Activated T-helper 1 cell treated with anti-CD3 and anti-CD28 coated beads, Interleukin-12 subunit alpha, Interleukin-12 subunit beta, Interleukin-2, Interleukin-4 antibody, amounts not matched to agents 30 ng/mL and 10 ng/mL and 1 ng/mL, durations not matched to agents 14 hours and 24 hours and 36 hours (primary cell): ENCODE measurements at regions not wholly inside any gene's neighbourhood (a gene's known extent, or its start where the extent isn't known, plus 50 kb on each side); places are given as distances from the start of the nearest gene placed in this dataset.

Experiments
- DNase-seq: peaks from one replicate; pipeline ENCODE4 v3.0.0; 2021; ENCODE audit warnings: low spot score
- H3K27ac Mint-ChIP-seq: one replicate; pipeline ENCODE4 v1.8.0; 2021; ENCODE audit warnings: mild to moderate bottlenecking, mixed read lengths
- H3K27me3 Mint-ChIP-seq: one replicate; pipeline ENCODE4 v1.8.0; 2022; ENCODE audit warnings: mild to moderate bottlenecking, moderate library complexity, mixed read lengths; ENCODE audit not compliant: insufficient read depth
- H3K36me3 Mint-ChIP-seq: one replicate; pipeline ENCODE4 v1.8.0; 2021; ENCODE audit warnings: low read depth, mixed read lengths
- H3K4me1 Mint-ChIP-seq: one replicate; pipeline ENCODE4 v1.8.0; 2021; ENCODE audit warnings: low read depth, mixed read lengths
- H3K4me3 Mint-ChIP-seq: one replicate; pipeline ENCODE4 v1.8.0; 2021; ENCODE audit warnings: mild to moderate bottlenecking, moderate library complexity, mixed read lengths
- H3K9me3 Mint-ChIP-seq: one replicate; pipeline ENCODE4 v1.8.0; 2021; ENCODE audit warnings: mixed read lengths
- intact Hi-C: fragments of 100-400 bp; cut with micrococcal nuclease; formaldehyde crosslinking; loops from one replicate; pipeline ENCODE4 v1.15.1; 2024

DNA sequence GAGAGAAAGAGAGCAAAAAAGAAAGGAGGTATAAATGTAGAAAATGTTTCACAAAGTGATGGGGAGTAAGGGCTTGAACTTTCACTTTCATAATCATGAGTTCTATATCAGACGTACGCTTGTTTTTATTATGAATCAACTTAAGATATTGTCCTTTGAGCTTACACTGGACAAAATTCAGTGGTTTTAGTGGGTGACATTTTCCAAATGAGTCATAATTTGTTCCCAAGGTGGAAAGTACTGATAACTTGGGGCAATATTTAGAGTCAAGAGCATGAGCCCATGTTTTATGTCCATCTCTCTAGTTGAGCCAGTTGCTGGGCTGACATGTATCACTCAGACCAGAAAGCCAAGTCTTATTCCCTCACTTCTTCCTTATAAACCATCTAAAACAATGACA is 161.6 kb downstream of the CHRM3 start:
- no peak for DNase-seq
- H3K27ac Mint-ChIP-seq = no peak overlapping the region
- H3K9me3 Mint-ChIP-seq = peaks cover 8% of the 10 kb centered on the region
- no peaks in the 10 kb centered on the region for H3K27me3 Mint-ChIP-seq
- H3K36me3 Mint-ChIP-seq = no peaks in the 10 kb centered on the region
- intact Hi-C loops = loop anchor here (2.0 kb wide), 1 partner anchor 171 kb away; no protein-coding TSS in a partner anchor
- peaks cover 13% of the 10 kb centered on the region for H3K4me1 Mint-ChIP-seq
- no peak overlapping the region for H3K4me3 Mint-ChIP-seq

DNA sequence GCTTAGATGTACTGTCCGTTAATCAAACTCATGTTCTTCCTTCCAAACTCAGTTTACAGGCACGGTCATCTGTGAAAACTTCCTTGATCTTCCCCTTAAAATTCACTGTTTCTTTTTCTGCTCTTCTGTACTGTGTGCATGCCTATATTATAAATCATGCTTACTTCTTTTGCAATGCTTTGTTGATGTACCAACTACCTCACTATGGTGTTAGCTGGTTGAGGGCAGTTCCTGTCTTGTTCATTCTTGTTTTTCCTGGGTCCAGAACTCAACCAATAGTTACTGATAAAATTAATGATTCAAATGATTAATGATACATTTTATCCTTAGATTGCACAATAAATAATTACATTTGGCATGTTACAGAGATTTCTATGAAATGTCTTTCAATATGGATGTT is 163.8 kb downstream of the CHRM3 start:
- no peak overlapping the region for H3K27ac Mint-ChIP-seq
- no peaks in the 10 kb centered on the region for H3K36me3 Mint-ChIP-seq
- intact Hi-C loops = no loop called here
- peaks cover 8% of the 10 kb centered on the region for H3K9me3 Mint-ChIP-seq
- no peak overlapping the region for H3K4me3 Mint-ChIP-seq
- peaks cover 13% of the 10 kb centered on the region for H3K4me1 Mint-ChIP-seq
- DNase-seq = no peak
- no peaks in the 10 kb centered on the region for H3K27me3 Mint-ChIP-seq

DNA sequence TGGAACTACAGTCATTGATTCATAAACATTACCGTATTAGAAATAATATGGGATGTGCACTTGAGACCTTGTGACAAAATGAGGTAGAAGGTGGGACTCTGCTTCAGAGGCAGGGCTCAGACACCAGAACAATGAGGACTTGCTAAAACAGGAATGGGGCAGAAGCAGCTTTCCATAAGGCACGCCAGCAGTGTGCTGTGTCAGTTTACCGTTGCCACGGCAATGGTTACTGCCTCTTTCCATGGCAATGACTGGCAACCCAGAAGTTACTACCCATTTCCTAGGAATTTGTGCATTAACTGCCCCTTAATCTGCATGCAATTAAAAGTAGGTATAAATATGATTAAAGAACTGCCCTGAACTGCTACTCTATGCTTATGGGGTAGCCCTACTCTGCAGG is 169.0 kb downstream of the CHRM3 start:
- intact Hi-C loops = no loop called here

DNA sequence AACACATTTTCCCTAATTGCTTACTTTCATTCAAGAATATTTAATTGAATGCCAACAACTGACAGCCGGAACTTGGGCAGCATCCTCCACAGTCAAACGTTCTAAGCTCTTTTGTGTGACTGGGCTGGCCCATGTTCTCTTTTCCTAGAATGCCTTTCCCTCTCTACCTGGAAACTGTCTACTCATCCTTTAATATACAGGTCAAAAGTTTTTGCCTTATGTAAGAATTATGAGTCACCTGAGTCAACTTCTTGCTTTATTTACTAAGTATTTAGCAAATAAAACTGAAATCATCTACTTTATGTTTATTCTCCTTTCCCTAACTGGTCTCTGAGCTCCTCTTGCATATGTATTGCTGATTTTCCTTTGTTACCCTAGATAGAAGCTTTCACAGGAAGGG is 172.2 kb downstream of the CHRM3 start:
- Mint-ChIP-seq H3K27me3 (no peaks in the 10 kb centered on the region), H3K27ac (no peak overlapping the region), H3K36me3 (no peaks in the 10 kb centered on the region), H3K9me3 (no peaks in the 10 kb centered on the region), H3K4me1 (peaks cover 5% of the 10 kb centered on the region), H3K4me3 (no peak overlapping the region)
- no peak for DNase-seq
- intact Hi-C loops = no loop called here

More for the DNA sequence above, 169.0 kb downstream of the CHRM3 start:
- DNase-seq = no peak
- Mint-ChIP-seq H3K4me3 (no peak overlapping the region), H3K9me3 (no peaks in the 10 kb centered on the region), H3K27me3 (no peaks in the 10 kb centered on the region), H3K27ac (no peak overlapping the region), H3K36me3 (no peaks in the 10 kb centered on the region), H3K4me1 (peaks cover 5% of the 10 kb centered on the region)

DNA sequence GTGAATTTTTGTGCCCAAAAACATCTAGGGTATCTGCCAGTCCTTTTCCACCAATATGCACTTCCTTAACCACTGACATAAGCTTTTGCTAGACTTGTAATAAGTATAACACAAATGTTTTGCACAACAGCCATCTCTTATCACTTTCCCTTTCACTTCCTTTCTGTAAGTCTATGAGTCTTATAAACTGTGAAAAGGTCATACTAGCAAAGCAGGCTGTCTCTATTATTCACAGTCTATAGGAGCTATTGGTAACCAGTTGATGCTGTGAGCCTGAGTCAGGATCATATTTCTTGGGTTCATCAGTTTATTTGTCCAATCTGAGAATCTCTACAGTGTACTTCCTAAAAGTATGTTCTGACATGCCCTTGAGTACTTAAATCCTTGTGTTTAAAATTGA is 172.6 kb downstream of the CHRM3 start:
- DNase-seq = no peak
- peaks cover 5% of the 10 kb centered on the region for H3K4me1 Mint-ChIP-seq
- no peak overlapping the region for H3K4me3 Mint-ChIP-seq
- H3K27me3 Mint-ChIP-seq = no peaks in the 10 kb centered on the region
- intact Hi-C loops = no loop called here
- no peak overlapping the region for H3K27ac Mint-ChIP-seq
- H3K9me3 Mint-ChIP-seq = no peaks in the 10 kb centered on the region
- H3K36me3 Mint-ChIP-seq = no peaks in the 10 kb centered on the region

DNA sequence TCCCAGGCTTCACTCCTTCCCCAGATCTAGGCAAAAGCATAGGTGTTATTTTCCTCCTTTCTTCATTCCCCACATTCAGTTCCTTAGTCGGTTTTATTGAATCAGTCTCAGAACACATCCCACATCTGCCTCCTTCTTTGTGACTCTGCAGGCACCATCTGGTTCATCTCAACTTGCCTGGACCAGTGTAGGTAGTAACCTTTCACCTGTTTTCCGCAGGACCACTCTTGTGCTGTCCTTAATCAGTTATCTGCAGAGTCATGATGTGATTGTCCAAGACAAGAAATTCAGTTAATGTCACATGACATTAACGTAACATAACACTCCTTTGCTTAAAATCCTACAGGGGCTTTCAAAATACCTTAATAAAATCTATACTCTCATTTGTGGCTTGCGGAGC is 174.6 kb downstream of the CHRM3 start:
- no peak overlapping the region for H3K27ac Mint-ChIP-seq
- no peak overlapping the region for H3K4me3 Mint-ChIP-seq
- no peaks in the 10 kb centered on the region for H3K9me3 Mint-ChIP-seq
- H3K4me1 Mint-ChIP-seq = peaks cover 5% of the 10 kb centered on the region
- intact Hi-C loops = no loop called here
- no peak for DNase-seq
- no peaks in the 10 kb centered on the region for H3K36me3 Mint-ChIP-seq
- H3K27me3 Mint-ChIP-seq = peaks cover 2% of the 10 kb centered on the region

DNA sequence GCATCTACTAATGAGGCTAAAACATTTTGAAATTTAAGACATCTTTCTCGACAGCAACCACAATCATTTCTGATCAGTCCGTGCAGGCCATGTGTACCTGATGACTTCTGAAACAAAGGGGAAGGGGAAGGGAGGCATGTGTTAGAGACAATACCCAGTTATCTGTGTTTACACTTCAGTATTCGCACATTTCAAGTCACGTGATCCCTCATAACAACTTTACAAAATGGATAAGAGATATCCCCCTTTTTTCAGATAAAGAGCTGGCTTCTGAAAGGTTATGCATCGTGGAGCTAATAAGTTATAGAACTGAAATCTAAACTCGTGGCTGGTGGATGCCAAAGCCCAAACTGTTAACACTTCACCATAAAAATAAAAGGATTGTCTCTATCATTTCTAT is 175.7 kb downstream of the CHRM3 start:
- Mint-ChIP-seq H3K9me3 (no peaks in the 10 kb centered on the region), H3K27ac (no peak overlapping the region), H3K4me1 (peaks cover 5% of the 10 kb centered on the region), H3K4me3 (no peak overlapping the region), H3K36me3 (no peaks in the 10 kb centered on the region), H3K27me3 (peaks cover 2% of the 10 kb centered on the region)
- no peak for DNase-seq
- intact Hi-C loops = no loop called here

DNA sequence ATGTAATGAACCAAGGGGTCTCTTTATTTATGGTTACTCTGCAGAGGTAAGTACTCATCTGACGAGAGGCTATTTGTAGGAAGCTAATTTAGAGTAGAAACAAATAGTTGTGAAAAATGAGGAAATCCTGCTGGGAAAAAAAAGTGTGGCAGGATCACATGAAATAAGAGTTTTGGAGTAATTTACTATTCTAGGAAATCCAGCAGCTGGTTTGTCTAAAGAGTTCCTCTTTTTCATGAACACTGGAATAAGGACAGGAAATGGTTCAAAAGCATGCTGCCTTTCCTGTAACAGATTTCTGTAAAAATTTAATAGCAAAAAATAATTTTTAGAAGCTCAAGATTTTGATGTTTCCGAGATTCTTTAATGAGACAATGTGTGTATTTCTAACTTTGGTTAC is 177.3 kb downstream of the CHRM3 start:
- intact Hi-C loops = no loop called here
- Mint-ChIP-seq H3K4me3 (no peak overlapping the region), H3K4me1 (peaks cover 5% of the 10 kb centered on the region), H3K27me3 (peaks cover 2% of the 10 kb centered on the region), H3K27ac (no peak overlapping the region), H3K9me3 (no peaks in the 10 kb centered on the region), H3K36me3 (no peaks in the 10 kb centered on the region)
- no peak for DNase-seq

DNA sequence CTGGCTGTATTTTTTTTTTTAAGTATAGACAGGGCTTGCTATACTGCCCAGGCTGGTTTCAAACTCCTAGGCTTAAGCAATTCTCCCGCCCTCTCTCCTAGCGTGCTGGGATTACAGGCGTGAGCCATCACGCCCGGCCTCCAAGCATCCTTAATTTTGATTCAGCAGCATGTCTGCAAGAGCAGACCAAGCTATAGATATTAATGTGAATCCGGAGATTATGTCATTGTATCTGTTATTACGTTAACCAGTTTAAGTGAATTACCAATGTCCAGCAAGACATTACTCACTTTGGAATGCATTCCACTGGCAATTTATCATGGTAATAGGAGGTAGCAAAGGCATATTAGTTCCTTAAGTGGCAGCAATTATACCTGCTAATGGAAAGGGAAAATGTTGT is 179.7 kb downstream of the CHRM3 start:
- Mint-ChIP-seq H3K36me3 (no peaks in the 10 kb centered on the region), H3K9me3 (no peaks in the 10 kb centered on the region), H3K4me3 (no peak overlapping the region), H3K27me3 (peaks cover 2% of the 10 kb centered on the region), H3K27ac (no peak overlapping the region), H3K4me1 (no peaks in the 10 kb centered on the region)
- no peak for DNase-seq
- intact Hi-C loops = no loop called here

DNA sequence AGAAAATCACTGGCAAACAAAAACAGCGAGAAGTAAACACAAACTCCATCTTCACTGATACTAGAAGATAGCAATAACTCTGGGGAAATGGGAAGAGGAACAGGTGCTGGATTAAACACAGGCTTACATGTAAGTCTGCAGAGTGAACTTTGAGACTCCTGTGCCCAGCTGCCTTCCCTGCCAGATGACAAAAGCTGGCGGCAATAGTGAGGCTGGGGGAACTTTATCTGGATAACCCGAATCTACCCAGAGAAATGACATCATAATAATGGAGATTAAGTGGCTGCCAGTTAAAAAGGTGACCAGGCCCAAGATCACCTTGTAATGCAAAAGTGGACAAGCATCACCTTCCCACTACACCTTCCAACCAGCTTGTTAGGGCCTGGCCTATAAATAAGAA is 184.5 kb downstream of the CHRM3 start:
- Mint-ChIP-seq H3K36me3 (no peaks in the 10 kb centered on the region), H3K27me3 (peaks cover 8% of the 10 kb centered on the region)
- intact Hi-C loops = no loop called here

DNA sequence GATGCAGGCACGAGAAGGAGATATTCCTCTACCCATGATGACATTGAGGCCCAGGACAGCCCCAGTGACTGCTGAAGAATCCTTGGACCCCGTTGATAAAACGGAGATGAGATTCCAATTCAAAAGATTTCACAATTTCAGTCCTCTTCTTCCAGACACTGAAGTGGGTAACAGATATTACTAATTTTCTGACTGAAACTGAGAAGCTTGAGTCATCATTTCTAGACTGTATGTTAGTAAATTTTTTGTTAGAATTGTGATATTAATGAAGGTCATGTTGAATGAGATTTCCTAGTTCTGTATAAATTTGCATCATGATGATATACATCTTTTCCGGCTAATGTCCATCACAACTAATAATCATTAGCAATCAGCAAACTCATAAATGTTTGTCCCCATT is 185.8 kb downstream of the CHRM3 start:
- no peak for DNase-seq
- no peaks in the 10 kb centered on the region for H3K36me3 Mint-ChIP-seq
- H3K27ac Mint-ChIP-seq = no peak overlapping the region
- H3K27me3 Mint-ChIP-seq = peaks cover 8% of the 10 kb centered on the region
- no peaks in the 10 kb centered on the region for H3K4me1 Mint-ChIP-seq
- intact Hi-C loops = no loop called here
- H3K4me3 Mint-ChIP-seq = no peak overlapping the region
- no peaks in the 10 kb centered on the region for H3K9me3 Mint-ChIP-seq

More for the DNA sequence above, 184.5 kb downstream of the CHRM3 start:
- DNase-seq = no peak
- Mint-ChIP-seq H3K9me3 (no peaks in the 10 kb centered on the region), H3K4me3 (no peak overlapping the region), H3K4me1 (no peaks in the 10 kb centered on the region), H3K27ac (no peak overlapping the region)

DNA sequence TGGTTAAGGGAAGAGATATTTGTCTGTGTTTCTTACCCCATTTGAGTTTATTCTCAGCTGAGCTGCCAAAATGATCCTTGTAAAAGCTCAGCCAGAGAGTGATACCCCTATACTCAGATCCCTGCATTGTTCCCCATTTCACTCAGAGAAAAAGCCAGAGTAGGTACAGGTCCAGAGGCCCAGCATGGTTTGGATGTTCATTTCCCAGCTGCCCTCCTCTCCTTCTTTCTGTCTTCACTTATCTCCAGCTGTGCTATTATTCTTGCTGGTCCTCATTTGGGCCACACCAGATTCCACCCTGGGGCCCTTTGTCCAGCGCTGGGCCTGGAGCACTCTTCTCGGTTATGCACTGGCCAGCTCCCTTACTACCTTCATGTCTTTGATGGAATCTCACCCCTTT is 187.7 kb downstream of the CHRM3 start:
- intact Hi-C loops = no loop called here
- Mint-ChIP-seq H3K27me3 (peaks cover 8% of the 10 kb centered on the region), H3K4me3 (no peak overlapping the region), H3K36me3 (no peaks in the 10 kb centered on the region), H3K27ac (no peak overlapping the region), H3K4me1 (no peaks in the 10 kb centered on the region), H3K9me3 (no peaks in the 10 kb centered on the region)
- no peak for DNase-seq

DNA sequence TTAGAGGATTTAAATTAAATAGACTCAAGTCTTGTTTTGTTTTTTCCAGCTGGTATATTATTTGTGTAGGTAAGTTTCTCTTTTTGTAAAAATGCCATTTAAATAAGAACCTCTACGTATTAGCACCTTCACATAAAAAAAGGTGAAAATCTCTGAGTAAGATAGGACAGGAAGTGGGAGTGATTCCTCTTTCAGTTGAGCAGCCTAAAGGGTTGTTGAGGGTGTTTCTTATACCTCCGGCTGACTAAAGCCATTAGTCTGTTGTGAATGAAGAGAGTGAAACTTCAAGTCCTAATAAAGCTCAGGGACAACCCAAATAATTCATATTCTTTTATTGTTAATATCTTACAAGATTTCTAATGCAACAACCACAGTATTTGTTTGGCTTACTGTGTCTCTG is 188.7 kb downstream of the CHRM3 start:
- Mint-ChIP-seq H3K9me3 (no peaks in the 10 kb centered on the region), H3K4me1 (no peaks in the 10 kb centered on the region), H3K4me3 (no peak overlapping the region), H3K27me3 (peaks cover 8% of the 10 kb centered on the region), H3K36me3 (no peaks in the 10 kb centered on the region), H3K27ac (no peak overlapping the region)
- DNase-seq = no peak
- intact Hi-C loops = no loop called here

DNA sequence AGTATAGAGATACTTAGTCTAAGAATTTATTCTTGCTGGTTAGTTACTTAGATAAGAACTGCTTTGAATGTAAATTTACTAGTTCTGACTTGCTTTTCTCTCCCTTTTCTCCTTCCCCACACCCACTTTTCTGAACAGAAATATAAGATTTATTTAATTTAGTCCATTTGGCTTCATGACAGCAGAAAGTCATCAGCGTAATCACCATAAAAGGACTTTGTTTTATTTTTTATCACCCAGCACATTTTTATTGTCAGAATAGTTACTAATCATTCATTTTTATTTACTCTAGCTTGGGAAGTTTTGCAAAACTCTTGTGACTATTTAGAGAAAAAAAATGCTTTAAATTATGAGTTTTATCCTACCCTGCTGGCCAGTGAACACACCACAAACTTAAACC is 197.2 kb downstream of the CHRM3 start:
- no peaks in the 10 kb centered on the region for H3K9me3 Mint-ChIP-seq
- H3K36me3 Mint-ChIP-seq = no peaks in the 10 kb centered on the region
- H3K4me3 Mint-ChIP-seq = no peak overlapping the region
- peaks cover 2% of the 10 kb centered on the region for H3K27me3 Mint-ChIP-seq
- DNase-seq = no peak
- intact Hi-C loops = no loop called here
- H3K27ac Mint-ChIP-seq = no peak overlapping the region
- H3K4me1 Mint-ChIP-seq = peaks cover 6% of the 10 kb centered on the region
